ENCODE measurements at regions not wholly inside any gene's neighbourhood (a gene's known extent, or its start where the extent isn't known, plus 50 kb on each side); places are given as distances from the start of the nearest gene placed in this dataset.

DNA sequence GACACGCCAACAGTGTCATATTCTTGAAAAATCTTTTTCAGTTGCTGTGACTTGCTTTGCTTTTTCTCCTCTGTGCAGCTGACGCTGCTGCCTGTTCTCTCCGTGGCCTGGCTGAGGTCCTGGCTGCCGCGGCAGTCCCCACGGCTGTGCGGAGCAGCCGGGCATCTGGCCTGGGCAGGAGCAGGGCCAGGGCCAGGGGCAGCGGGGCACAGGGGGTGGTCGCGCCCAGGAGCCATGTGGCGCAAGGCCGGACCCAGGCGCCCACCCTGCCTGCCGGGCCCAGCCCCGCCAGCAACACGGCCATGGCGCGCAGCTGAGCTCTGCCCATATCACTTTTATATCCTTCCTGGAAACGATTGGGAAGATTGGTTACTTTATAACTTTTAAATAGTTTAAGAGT is 109.4 kb upstream of the ACBD5 start:
- TF ChIP-seq, protein P1, sequence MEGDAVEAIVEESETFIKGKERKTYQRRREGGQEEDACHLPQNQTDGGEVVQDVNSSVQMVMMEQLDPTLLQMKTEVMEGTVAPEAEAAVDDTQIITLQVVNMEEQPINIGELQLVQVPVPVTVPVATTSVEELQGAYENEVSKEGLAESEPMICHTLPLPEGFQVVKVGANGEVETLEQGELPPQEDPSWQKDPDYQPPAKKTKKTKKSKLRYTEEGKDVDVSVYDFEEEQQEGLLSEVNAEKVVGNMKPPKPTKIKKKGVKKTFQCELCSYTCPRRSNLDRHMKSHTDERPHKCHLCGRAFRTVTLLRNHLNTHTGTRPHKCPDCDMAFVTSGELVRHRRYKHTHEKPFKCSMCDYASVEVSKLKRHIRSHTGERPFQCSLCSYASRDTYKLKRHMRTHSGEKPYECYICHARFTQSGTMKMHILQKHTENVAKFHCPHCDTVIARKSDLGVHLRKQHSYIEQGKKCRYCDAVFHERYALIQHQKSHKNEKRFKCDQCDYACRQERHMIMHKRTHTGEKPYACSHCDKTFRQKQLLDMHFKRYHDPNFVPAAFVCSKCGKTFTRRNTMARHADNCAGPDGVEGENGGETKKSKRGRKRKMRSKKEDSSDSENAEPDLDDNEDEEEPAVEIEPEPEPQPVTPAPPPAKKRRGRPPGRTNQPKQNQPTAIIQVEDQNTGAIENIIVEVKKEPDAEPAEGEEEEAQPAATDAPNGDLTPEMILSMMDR (IDR thresholded peaks at IDR 0.05), result no peak

DNA sequence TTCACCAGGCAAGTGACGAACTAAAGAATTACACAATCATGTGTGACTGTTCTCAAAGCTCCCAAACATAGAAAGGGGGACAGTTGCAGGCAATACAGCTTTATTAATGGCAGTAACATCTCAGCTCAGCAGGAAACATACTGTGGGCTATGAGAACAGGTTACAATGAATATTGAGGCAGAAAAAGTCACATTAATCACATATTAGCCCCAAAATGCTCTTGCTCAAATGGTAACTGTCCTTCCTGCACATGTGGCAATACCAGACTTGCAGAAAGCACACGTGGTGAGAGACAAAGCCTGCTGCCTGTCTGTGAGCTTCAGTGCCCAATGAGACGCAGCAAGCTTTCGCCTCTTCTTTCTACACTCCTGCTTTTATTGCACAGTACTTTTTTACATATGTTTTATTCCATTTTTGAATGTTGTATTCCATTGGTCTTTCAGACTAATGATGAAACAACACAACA is 104.9 kb upstream of the ACBD5 start:
- TF ChIP-seq, protein P1 (IDR thresholded peaks at IDR 0.05), result no peak

DNA sequence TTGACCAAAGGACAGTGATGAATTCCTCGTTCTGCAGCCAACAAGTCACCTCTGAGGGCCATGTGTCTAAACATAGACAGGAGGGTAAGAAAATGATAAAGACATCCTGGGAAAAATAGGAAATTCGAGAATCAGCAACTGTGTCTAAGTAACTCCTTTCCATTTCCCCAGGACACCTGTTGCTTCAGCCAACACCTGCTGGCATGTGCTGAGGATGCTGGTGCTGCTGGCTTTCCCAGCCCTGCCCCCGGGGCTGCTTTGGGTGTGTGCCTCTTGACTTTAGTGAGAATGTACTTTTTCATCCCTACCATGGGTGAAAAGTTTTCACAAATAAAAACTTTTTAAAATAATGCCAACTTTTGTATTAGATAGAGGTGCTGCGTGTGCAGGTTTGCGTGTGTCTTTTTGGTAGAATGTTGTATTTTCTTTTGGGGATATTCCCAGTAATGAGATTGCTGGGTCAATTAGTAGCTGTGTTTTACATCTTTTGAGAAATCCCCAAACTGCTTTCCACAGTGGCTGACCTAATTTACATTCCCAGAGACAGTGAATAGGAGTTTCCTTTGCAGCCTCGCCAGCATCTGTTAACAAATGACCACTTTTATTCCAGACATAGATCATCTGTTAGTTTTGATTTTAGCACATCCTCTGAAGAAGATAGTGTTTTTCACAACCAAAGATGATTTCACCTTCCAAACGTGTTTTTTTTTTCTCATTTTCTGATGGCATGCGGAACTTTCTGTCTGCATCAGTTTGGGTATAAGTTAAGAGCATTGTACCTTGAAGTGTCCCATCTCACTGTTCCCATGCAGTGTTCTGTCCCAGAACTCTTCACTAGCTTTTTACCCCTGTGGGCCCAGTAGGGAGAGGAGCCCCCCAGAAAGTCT is 104.2 kb upstream of the ACBD5 start:
- TF ChIP-seq, protein P1 (IDR thresholded peaks at IDR 0.05), result no peak

DNA sequence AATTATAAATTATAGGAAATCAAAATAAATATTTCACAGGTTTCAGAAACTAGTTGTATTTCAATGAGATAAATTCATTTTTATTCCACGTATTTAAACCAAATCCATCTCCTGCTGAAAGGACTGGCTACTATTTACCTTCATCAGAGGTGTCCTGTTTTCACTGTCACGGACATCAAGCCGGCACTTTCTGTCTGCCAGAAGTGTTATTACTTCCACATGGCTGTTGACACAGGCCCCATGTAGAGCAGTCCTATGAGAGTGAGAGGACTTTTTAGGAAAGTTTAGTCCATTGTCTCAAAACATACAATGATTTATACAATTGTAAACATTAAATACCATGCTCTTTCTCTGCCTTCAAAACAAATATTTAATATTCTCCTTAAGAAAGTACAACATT is 100.4 kb upstream of the ACBD5 start:
- TF ChIP-seq, protein P1 (IDR thresholded peaks at IDR 0.05), result no peak

DNA sequence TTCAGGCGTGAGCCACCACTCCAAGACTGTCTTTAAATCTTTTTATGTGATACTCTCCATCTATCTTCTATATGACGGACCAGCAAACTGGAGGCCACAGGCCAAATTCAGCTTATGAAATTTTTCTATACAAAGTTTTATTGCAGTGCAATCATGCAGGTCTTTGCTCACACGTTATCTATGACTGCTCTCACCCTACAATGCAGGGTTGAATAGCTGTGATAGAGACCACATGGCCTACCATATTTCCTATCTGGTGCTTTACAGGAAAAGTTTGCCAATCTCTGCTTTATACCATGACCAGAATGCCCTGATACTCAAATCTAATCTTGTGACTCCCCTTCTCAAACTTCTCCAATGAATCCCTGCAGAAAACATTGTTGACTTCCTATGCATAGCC is 89.5 kb upstream of the ACBD5 start:
- TF ChIP-seq, protein P1 (IDR thresholded peaks at IDR 0.05), result no peak

DNA sequence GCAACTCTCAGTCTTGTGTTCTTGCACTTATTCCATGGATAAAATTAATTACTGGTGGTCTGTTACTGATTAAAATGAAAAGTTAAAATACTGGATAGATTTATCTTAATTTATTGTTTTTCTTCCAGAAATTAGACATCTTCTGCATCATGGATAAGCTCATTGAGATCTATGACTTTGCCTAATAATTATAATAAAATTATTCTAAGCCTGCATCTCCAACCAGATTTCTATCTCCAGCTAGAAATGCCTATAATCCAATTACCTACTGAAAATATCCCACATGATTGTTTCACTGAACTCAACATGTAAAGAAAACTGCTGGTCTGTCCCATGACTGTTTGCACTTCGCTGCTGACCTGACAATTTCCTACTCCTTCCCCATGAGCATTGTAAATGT is 88.3 kb upstream of the ACBD5 start:
- TF ChIP-seq, protein P1 (IDR thresholded peaks at IDR 0.05), result no peak

DNA sequence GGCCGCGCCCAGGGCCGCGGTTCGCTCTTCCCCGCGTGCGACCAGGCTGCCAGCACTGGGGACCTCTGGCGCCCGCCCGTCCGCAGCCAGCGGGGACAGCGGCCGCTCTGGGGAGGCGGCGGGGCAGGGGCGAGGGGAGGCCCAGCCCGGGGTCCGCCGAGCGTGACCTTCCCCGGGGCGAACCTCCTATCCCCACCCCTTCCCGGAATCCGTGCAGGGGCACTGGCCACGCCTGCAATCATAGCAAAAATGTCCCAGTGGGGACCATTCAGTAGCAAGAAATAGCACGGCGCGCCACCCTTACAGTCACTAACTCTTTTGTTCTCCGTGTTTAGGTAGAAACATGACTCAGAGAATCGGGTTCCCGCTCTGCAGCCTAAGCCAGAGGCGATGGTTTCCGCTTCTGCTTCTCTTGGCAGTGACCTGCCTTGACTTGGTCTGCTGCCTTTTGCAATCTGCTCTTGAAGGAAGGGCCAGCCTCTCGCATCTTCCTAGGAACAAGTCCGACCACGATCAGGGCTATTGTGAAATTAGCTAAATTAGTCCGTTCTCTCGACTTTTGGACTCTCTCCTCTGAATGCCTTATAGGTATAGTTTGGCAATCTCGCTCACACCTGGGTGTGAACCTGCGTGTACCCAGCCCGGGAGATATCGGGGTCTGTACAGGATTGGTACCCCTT is 79.3 kb upstream of the ACBD5 start:
- TF ChIP-seq, protein P1 (IDR thresholded peaks at IDR 0.05), result no peak
